ENCODE measurements at regions not wholly inside any gene's neighbourhood (a gene's known extent, or its start where the extent isn't known, plus 50 kb on each side); places are given as distances from the start of the nearest gene placed in this dataset.

GRCh38 chr2:217687771-217688170 lies 315.0 kb downstream of the TNS1 start (continued):
- TF ChIP-seq REST (IDR thresholded peaks at IDR 0.05; ENCODE audit: borderline replicate concordance in 1 of 2, low read depth in 1 of 2, low read length in 2 of 2) (no peak), HOXA9 (CRISPR knock-in tag; IDR thresholded peaks at IDR 0.05; ENCODE audit: borderline replicate concordance) (no peak), ZNF839 (CRISPR knock-in tag; IDR thresholded peaks at IDR 0.05; ENCODE audit: borderline replicate concordance) (no peak), ZNF691 (CRISPR knock-in tag; IDR thresholded peaks at IDR 0.05; ENCODE audit: borderline replicate concordance, low read depth) (no peak), DMAP1 (CRISPR knock-in tag; IDR thresholded peaks at IDR 0.05) (no peak), ZNF576 (CRISPR knock-in tag; IDR thresholded peaks at IDR 0.05) (no peak), ZNF138 (CRISPR knock-in tag; IDR thresholded peaks at IDR 0.05; ENCODE audit: low read depth) (no peak), ZFP37 (CRISPR knock-in tag; IDR thresholded peaks at IDR 0.05; ENCODE audit: borderline replicate concordance) (no peak), ZNF180 (CRISPR knock-in tag; IDR thresholded peaks at IDR 0.05; ENCODE audit: borderline replicate concordance, low read depth) (no peak), ZNF33B (CRISPR knock-in tag; IDR thresholded peaks at IDR 0.05) (no peak), POLR2G (IDR thresholded peaks at IDR 0.05; ENCODE audit: low read depth, low read length) (no peak)
